GM21576 (cell line): ENCODE measurements at regions not wholly inside any gene's neighbourhood (a gene's known extent, or its start where the extent isn't known, plus 50 kb on each side); places are given as distances from the start of the nearest gene placed in this dataset.

ENCODE experiments used
- ATAC-seq: cut with Tn5 transposase; IDR thresholded peaks from one replicate; pipeline ENCODE4 v1.9.1; 2021; ENCODE audit warnings: mild to moderate bottlenecking, moderate library complexity; ENCODE audit not compliant: unreplicated experiment

DNA sequence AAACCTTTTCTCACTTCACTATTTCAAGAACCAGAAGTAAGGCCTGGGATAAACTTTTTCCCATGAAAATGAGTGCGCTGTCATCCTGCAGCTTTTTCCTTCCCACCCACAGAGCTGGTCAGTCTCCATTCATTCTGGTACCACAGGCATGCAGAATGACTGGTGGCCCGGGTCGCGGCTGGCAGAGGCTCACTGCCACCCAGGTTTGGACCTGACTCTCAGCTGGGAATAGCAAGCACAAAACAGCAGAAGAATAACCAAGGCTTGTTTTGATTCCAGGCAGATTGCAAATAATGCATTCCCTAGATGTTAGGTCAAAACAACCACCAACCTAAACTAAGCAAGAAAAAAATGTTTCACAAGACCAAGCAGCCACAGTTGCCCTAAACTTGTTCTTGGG, 190.5 kb upstream of the NRP1 start:
- ATAC-seq: no peak

DNA sequence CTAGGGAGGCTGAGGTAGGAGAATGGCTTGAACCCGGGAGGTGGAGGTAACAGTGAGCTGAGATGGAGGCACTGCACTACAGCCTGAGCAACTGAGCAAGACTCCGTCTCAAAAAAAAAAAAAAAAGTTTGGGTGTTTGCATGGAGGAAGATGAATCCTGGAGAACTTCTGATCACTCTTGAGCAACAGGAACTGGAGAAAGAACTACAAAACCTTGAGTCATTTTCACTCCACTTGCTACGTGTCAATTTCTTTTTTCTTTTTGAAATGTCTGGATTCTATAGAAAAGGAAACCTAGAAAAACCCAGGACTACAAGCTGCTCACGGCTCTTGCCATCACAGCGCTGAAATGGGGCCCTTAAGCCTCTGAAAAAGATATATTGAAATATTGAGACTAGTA, 189.6 kb upstream of the NRP1 start:
- no peak for ATAC-seq

DNA sequence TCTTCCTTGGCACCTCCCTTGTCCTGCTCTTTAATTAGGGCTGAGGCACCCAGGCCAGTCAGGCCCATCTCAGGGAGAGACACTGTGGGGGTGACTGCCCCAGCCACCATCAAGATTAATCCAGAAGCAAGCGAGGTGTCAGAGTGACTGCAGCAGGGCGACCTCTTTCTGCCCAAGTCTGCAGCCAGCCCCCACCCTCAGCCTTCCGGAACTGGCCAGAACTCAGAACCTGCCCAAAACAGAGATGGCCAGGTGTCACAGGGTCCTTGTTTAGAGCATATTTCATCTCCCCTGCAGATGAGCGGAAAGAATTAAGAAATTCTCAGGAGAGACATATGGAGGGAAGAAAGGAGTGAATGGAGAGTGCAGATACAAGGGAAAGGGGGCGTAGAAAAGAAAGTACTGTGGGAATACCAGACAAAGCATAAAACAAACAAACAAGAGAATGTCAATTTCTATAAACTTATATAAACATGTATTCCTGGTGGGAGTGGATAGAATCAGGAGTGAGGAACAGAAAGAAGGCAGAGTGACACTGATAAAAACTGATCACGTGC, 188.8 kb upstream of the NRP1 start:
- no peak for ATAC-seq

DNA sequence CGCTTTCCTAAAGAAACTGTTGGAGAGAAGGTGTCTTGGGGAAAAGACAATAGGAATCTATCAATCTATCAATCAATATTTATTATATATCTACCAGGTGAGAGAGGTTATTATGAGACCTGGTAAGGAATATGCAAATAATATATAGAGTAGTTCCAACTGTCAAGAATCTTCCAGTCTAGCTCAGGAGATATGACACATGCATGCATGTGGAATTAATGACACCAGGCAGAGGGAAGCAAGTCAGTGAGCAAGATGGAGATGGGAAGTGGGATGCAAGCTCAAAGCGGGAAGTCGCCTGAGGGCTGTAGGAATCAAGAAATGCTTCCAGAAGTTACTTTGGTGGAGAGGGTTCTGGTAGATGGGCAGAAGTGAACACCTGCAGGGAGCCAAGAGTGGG, 187.4 kb upstream of the NRP1 start:
- ATAC-seq: no peak

DNA sequence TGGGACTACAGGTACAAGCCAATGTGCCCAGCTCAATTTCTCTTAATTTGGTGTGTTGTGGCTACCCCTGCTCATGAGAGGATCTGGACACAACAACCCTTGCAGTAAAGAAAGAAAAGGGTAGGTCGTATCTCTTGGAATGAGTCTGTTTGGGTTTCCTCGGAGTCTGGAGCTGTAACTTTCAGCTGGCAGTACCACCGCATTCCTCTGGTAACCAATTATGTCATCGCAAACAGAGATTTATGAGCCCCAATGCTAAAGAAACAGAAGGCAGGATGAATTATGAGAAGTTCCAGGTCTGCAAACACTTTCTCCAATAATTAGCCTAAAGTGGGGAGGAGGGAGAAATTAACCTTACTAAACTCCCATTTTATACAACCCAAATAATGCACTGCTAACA, 186.6 kb upstream of the NRP1 start:
- ATAC-seq: no peak

DNA sequence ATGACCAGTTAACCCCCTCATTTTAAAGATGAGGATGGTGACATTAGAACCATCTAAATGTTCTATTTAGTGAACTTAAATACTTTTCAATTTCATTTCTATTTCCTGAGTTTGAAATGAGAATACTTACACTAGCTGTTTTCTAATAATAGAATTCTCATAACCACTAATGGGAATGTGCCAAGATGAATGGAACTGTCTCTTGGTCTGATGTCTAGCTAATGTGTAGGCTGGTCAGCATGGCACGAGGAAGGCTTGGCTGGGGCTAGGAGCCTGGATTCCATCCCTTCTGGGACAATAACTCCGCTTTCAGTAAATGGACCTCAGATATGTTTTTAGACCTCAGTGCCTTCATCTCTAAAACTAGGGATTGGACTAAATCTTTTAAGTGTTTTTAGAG, 185.8 kb upstream of the NRP1 start:
- no peak for ATAC-seq

DNA sequence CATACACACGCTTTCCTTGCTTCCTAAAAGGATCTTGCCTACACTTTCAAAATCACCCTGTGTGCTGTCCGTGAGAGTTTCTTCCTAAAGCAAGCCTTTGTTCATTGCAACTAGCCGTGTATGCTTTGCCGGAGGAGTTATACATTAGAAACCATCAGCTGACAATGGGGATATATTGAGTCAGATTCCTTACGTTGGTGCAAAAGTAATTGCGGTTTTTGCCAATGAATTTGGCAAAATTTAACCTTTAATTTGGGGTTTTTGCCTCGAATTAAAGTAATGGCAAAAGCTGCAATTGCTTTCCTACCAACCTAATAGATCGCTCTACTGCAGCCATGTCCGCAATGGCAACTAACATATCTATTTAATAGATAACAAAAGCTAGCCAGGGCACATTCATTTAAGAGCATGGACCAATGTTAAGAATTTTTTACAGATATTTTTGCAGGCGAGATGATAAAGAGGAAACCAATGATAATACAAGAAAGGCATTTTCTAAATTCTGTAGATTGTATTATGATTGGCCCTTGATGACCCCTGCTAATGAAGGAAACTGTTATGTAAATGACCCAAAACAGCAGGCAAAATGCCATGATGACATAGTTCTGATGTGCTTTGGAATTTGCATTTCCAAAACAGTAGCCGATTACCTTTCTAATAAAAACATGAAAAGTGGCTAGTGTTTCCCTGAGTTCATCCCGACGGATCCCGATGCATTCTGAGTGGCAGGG, 184.8 kb upstream of the NRP1 start:
- ATAC-seq: no peak

DNA sequence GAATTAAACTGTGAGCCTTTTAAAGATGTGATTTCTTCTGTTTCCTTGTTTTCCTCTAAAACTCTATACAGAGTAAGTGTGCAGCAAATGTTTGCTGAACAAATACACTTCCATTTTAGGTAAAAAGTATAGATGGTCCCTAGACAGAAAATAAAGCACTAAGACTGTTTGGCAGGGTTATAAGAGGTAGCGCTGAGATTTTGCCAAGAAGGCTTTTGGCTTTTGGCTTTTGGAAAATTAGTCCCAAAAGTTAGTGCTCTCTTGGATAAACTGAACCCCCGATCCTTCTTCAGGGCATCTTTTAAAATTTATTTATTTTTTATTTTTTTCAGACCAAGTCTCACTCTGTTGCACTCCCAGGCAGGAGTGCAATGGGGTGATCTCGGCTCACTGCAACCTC, 175.7 kb upstream of the NRP1 start:
- no peak for ATAC-seq

DNA sequence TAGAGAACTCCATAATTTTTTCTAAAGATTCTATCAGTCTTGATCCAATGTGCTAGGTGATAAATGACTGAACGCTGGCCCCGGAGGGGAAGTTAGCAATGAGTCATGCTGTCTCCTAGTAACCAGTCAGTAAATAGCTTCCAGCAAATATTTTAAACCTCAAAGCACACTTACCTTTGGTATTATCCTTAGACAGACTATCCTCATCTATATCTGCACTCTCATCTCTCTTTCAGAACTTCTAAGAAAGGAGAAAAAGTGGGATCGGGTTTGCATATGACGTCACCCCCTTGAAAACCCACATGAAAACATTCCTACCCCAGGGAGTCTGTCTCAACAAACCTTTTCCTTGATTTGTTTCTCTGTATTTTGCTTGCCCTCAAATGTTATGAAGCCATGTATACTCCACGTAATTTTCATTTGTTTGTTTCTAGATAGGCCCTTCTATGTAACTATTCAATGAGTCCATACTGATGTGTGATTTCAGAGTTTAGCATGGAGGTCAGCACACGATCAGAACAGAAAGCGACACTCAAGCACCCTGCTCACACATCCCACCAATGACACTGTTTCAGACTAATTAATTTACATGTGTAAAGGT, 174.9 kb upstream of the NRP1 start:
- peak; percentile 63 for ATAC-seq

DNA sequence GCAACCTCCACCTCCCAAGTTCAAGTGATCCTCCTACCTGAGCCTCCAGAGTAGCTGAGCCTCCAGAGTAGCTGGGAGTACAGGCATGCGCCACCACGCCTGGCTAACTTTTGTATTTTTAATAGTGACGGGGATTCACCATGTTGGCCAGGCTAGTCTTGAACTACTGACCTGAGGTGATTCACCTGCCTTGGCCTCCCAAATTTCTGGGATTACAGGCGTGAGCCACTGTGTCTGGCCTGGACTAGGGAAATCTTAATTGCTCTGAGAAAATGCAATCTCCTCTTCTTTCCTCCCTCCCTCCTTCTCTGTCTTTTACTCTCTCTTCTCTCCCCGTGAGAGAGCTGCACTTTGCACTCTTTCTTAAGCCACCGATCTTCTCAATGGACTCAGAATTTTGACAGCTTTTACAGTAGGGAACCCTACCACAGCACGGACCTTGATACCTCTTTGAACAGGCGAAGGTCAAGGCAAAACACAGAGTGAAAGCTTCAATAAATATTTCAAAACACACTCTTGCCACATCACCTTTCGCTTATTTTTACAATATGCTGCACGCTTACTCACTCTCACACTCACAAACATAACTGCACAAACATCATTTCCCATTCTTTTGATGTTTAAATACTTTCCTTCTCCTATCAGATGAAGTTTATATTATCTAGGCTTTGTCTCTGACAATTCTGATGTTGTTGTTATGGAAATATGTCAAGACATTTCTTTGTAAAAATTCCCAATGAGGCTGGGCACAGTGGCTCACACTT, 173.4 kb upstream of the NRP1 start:
- ATAC-seq: no peak

DNA sequence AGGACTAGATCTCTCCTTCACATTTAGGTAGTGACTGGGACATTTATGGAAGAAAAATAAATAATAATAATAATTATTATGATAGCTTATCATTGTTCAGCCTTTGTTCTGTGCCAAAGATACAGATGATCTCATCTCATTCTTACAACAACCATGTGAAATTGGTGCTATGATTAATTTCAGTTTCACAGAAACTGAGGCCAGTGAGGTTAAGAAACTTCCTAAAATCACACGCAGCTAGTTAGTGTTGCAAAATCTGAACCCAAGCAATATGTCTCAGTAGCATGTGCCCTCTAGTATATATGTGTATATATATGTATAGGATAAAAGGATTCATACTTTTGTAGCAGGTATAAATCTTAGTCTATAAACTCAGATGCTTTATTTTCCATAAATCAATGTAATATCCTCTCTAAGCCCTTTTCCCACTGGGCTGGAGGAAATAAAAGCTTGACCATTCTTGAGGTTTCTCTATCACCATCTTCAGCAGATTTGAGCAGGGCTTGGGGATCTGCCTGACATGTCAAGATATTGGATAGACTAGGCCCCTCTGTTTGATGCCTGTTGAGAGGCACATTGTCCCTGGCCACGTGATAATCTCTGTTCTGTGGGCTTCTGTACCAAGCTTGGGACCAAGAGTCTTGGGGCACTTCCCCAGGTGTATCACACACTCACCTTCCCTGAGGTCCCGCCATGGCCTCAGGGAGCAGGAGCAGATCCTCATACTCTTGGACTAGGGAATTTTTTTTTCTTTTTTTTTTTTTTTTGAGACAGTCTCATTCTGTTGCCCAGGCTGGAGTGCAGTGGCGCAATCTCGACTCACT, 172.6 kb upstream of the NRP1 start:
- peak; percentile 83 for ATAC-seq

DNA sequence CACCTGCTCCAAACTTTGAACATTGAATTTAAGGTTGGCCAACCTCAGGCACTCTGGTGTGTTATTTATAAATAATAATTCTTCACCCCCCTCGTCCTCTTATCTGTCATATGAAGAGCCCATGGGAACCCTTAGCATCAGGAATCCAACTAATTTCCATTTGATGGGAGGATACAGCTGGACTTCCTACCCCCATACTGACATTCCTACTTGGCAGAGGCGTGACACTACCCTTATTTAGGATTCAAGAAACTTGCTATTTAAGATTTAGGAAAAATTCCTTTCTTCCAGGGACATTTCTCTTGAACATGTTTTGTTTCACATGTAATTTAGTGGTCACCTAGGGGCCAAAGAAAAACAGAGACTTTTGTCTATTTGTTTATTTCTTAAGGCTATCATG, 171.9 kb upstream of the NRP1 start:
- no peak for ATAC-seq

DNA sequence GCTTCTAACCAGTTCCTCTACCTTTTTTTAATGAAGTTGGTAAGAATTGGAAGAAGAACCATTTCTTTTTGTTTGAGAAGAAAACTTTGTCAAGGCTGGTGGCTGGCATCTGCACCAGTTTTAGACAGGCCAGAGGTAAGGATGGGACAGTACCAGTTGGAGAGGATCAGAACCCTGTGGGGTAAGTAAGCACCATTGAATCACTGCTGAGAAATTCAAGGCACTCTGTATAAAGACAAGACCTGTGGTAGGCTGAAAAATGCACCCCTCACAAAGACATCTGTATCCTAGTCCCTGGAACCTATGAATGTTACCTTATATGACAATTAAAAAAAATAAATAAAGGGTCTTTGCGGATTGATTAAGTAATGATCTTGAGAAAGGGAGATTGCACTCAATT, 166.7 kb upstream of the NRP1 start:
- no peak for ATAC-seq

DNA sequence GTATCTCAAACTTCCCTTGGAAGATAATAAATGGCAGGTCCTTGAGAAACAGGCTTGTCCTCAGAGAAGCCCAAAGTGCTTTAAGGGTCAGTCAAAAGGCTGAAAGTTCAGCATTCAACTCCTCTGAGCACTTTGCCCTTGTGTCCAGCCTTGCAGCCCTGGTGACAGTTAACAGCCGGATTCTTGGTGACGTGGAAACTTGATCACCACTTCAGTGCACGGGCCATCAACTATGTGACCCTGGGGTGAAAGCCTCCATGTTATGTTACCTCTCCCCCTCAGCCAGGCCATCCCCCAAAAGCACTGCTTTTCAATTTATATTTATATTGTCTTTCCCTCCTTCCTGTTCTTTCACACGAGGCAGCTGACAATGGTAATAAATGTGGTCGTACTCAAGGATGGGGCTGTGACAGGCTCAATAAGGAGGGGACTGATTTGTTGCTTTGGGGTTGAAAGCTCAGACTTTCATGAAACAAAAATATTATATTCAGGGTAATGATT, 164.0 kb upstream of the NRP1 start:
- no peak for ATAC-seq

DNA sequence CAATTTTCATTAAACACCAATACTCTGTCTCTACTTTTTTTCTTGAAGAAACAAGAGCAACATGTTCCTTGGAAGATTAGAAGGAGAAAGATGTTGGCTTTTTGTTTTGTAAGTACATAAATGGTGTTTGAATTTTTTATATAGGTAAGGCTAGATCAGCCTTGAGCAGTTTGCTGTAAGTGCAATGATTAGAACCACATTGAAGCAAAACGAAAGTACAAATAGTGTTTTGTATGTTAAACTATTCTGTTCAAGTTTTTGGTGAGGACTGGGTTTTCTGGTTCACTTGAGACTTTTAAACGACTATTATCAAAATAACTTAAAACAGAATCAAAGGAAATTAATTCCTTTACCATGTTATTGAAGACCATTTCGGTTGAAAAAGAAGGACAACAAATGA, 162.9 kb upstream of the NRP1 start:
- no peak for ATAC-seq

DNA sequence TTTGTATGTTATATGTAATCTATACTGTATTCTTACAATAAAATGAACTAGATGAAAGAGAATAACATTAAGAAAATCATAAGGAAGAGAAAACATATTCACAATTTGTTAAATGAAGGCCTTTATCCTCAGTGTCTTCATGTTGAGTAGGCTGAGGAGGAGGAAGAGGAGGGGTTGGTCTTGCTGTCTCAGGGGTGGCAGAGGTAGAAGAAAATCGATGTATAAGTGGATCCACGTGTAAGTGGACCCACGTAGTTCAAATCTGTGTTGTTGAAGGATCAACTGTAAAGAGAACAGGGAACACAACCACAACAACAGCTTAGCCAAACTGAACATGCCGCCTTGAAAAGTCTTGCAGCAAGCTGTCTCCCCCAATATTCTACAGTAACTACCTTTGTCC, 161.6 kb upstream of the NRP1 start:
- no peak for ATAC-seq

DNA sequence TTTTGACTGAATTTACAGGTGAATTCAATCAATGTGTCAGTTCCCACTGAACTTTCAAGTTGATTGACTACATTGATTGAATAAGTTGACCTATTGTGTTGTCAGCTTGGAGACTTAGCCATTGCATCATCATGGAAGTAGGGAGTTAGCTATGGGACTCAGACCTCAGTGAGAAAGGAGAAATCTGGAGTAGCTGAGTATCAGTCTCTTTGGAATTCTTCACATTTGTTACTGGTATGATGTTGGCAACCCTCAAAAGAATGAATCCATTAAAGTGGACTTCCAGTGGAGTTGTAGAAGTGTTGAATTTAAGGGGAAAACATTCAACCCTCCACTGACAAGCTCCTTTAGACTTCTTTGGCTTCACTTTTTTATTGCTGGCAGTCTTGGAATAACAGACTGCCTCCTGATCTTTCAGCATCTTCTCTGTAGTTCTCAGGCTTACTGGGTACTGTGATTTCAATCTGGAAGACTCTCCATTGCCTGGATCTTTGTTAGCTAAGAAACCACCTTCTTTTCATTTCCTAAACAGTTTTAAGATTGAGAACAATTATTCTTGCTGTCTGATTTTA, 160.3 kb upstream of the NRP1 start:
- no peak for ATAC-seq

DNA sequence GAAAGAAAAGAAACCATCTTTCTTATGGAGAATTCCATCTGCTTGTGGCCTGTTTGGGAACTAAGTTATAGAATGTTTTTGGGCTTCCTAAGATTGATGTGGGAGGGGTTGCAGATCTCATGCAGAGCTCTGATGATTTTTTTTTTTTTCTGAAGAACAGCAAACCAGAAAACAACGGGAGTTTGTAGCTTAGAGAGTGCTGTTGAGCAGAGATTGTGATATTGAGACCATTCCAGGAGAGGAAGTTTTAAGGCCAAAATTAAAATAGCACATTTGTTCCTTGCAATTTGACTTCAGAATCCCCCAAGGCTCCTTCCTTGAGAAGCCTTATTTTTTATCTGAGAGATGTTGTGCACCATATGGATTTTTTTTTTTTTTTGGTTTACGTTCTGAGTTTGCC, 159.5 kb upstream of the NRP1 start:
- ATAC-seq: no peak

DNA sequence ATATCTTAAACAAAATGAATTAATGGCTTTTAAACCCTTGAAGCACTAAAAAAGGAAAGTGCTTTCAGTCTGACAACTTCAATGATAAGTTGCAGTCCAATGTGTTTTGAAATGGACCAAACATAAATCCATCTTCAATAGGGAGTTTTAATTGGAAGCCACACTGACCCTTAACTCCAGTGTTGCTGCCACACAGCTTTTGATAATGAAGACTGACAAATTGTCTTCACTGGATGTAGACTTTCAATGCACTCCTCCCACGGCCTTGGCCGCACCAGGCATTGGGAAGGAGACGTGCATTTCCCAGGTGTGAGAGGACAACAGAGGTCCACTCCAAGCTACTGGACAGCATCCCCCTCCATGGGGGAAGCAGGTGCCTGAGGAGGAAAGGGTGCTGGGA, 159.0 kb upstream of the NRP1 start:
- no peak for ATAC-seq

DNA sequence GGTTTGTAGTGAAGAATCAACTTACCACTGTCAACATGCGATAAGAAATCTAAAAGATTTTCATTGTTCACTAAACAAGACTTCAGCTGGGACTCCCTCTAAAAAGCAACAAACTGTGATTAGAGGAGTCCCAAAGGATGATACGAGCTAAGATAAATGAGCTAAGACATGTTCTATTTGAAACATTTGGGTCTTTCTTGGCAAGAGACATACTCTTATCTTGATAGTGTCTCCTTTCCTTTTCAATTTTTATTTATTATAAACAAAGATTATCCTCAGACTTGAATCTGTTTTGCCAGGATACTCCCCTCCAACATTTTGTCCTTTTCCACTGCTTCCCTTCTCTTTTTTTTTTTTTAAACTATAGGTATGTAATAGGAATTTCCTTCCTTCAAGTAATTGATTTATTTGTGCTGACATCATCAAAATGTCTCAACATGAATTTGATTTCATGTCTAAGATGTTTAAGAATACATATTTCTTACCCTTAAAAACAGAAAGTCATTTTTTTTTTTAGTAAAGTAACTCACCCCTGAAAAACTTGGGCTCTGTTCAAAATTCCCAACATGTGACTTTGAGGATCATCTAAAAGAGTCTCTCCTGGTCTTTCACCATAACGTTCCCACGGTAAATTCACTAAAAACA, 158.4 kb upstream of the NRP1 start:
- no peak for ATAC-seq
